ENCODE measurements at regions not wholly inside any gene's neighbourhood (a gene's known extent, or its start where the extent isn't known, plus 50 kb on each side); places are given as distances from the start of the nearest gene placed in this dataset.

DNA sequence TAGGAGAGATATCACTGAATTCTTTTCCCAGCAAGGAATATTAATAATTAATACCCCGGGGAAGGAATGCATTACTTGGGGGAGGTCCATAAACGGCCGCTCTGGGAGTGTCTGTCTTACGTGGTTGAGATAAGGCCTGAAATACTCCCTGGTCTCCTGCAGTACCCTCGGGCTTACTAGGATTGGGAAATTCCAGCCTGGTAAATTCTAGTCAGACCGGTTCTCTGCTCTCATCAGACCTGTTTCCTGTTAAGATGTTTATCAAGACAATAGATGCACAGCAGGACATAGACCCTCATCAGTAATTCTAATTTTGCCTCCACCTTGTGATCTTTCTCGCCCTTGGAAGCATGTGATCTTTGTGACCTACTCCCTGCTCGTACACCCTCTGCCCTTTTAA lies 162.8 kb upstream of the KCND2 start:
- no peak for ATAC-seq
- TF ChIP-seq ISL1 (CRISPR knock-in tag; IDR thresholded peaks at IDR 0.05), result no peak
- TF ChIP-seq PPARA (CRISPR knock-in tag; IDR thresholded peaks at IDR 0.05; ENCODE audit: borderline replicate concordance), result no peak
- no peak for TF ChIP-seq ARNTL (CRISPR knock-in tag; IDR thresholded peaks at IDR 0.05; ENCODE audit: borderline replicate concordance, low read depth)
- no peak for TF ChIP-seq ZNF8 (CRISPR knock-in tag; IDR thresholded peaks at IDR 0.05)
- no peak for TF ChIP-seq ZFP3 (CRISPR knock-in tag; IDR thresholded peaks at IDR 0.05)
- TF ChIP-seq, protein P1, sequence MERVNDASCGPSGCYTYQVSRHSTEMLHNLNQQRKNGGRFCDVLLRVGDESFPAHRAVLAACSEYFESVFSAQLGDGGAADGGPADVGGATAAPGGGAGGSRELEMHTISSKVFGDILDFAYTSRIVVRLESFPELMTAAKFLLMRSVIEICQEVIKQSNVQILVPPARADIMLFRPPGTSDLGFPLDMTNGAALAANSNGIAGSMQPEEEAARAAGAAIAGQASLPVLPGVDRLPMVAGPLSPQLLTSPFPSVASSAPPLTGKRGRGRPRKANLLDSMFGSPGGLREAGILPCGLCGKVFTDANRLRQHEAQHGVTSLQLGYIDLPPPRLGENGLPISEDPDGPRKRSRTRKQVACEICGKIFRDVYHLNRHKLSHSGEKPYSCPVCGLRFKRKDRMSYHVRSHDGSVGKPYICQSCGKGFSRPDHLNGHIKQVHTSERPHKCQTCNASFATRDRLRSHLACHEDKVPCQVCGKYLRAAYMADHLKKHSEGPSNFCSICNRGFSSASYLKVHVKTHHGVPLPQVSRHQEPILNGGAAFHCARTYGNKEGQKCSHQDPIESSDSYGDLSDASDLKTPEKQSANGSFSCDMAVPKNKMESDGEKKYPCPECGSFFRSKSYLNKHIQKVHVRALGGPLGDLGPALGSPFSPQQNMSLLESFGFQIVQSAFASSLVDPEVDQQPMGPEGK (CRISPR knock-in tag; IDR thresholded peaks at IDR 0.05; ENCODE audit: borderline replicate concordance), result no peak
- no peak for TF ChIP-seq SNAI2 (CRISPR knock-in tag; IDR thresholded peaks at IDR 0.05)
- TF ChIP-seq, protein P2, sequence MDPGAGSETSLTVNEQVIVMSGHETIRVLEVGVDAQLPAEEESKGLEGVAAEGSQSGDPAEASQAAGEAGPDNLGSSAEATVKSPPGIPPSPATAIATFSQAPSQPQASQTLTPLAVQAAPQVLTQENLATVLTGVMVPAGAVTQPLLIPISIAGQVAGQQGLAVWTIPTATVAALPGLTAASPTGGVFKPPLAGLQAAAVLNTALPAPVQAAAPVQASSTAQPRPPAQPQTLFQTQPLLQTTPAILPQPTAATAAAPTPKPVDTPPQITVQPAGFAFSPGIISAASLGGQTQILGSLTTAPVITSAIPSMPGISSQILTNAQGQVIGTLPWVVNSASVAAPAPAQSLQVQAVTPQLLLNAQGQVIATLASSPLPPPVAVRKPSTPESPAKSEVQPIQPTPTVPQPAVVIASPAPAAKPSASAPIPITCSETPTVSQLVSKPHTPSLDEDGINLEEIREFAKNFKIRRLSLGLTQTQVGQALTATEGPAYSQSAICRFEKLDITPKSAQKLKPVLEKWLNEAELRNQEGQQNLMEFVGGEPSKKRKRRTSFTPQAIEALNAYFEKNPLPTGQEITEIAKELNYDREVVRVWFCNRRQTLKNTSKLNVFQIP (CRISPR knock-in tag; IDR thresholded peaks at IDR 0.05; ENCODE audit: borderline replicate concordance, low read depth), result no peak
- TF ChIP-seq ZFP30 (CRISPR knock-in tag; IDR thresholded peaks at IDR 0.05), result no peak
- TF ChIP-seq, protein P3, sequence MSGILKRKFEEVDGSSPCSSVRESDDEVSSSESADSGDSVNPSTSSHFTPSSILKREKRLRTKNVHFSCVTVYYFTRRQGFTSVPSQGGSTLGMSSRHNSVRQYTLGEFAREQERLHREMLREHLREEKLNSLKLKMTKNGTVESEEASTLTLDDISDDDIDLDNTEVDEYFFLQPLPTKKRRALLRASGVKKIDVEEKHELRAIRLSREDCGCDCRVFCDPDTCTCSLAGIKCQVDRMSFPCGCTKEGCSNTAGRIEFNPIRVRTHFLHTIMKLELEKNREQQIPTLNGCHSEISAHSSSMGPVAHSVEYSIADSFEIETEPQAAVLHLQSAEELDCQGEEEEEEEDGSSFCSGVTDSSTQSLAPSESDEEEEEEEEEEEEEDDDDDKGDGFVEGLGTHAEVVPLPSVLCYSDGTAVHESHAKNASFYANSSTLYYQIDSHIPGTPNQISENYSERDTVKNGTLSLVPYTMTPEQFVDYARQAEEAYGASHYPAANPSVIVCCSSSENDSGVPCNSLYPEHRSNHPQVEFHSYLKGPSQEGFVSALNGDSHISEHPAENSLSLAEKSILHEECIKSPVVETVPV (CRISPR knock-in tag; IDR thresholded peaks at IDR 0.05), result no peak

DNA sequence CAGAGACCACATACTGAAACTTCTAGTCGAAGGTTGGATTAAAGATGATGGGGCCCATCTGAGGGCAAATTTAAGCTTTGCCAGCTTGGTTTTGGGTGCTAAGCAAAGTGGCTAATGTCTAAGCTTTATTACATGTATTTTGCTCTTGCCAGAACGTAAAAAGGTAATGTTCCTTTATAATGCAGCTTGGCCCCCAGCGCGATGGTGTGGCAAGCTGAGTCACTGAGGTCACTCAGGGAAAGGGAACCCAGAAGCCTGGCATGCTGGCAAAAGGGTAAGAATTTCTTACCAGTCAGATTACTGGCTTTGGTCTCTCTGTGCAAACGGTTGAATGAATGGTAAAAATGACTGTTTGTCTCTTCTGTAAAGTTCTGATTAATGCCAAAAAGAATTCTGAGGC lies 158.3 kb upstream of the KCND2 start:
- no peak for ATAC-seq
- no peak for TF ChIP-seq ZNF565 (CRISPR knock-in tag; conservative IDR thresholded peaks at IDR 0.05; ENCODE audit: low read depth)
- no peak for TF ChIP-seq TOX (CRISPR knock-in tag; IDR thresholded peaks at IDR 0.05; ENCODE audit: borderline replicate concordance)

DNA sequence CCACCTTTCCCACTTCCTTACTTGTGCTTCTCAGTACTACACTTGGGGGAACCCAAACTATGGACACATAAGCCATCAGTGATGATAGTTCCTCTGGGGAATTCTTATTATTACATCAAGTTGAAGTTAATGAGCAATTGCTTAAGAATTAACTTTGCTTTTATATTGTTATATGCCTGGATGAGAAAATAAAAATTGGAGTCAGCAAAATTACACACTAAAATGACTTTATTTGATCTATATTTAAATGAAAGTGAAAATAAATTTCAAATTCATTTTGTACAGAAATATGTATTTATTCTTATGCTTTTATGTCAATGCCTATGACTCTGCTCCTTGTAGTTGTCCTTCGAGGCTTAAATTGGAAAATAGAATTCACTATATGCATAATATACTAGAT lies 149.4 kb upstream of the KCND2 start:
- no peak for ATAC-seq
- TF ChIP-seq ISL1 (CRISPR knock-in tag; IDR thresholded peaks at IDR 0.05), result no peak

DNA sequence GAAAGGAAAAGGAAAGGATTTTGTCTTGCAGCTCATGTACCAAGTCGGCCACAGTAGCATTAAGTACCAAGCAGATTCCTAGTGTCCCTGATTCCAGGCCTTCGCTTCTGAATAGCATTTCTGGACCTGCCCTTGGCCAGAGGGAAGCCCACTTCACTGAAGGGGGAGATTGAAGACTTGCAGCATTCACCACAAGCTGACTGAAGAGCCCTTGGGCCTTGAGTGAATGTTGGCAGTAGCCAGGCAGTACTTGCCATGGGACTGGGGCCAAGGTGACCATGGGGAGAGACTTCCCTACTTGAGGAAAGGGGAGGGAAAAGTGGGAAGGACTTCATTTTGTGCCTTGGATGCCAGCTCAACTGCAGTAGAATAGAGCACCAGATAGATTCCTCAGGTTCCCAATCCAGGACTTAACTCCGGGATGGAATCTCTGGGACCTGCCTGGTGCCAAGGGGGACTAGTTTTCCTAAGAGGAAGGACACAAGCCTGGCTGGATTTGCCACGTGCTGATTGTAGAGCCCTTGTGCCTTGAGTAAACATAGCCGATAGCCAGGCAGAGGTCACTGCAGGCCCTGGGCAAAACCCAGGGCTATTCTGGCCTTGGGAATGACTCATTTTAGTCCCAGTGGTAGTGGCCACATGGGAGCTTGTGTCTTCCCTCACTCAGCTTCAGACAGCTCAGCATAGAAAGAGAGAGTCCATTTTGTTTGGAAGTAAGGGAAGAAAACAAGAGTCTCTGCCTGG lies 141.7 kb upstream of the KCND2 start:
- no peak for ATAC-seq

More for the DNA sequence above, 141.7 kb upstream of the KCND2 start:
- no peak for TF ChIP-seq ESRRG (CRISPR knock-in tag; IDR thresholded peaks at IDR 0.05)
- TF ChIP-seq, protein P2 (CRISPR knock-in tag; IDR thresholded peaks at IDR 0.05; ENCODE audit: borderline replicate concordance, low read depth), result no peak
- no peak for TF ChIP-seq RARB (CRISPR knock-in tag; IDR thresholded peaks at IDR 0.05)
- TF ChIP-seq, protein P3 (CRISPR knock-in tag; IDR thresholded peaks at IDR 0.05), result no peak
- TF ChIP-seq, protein P4, sequence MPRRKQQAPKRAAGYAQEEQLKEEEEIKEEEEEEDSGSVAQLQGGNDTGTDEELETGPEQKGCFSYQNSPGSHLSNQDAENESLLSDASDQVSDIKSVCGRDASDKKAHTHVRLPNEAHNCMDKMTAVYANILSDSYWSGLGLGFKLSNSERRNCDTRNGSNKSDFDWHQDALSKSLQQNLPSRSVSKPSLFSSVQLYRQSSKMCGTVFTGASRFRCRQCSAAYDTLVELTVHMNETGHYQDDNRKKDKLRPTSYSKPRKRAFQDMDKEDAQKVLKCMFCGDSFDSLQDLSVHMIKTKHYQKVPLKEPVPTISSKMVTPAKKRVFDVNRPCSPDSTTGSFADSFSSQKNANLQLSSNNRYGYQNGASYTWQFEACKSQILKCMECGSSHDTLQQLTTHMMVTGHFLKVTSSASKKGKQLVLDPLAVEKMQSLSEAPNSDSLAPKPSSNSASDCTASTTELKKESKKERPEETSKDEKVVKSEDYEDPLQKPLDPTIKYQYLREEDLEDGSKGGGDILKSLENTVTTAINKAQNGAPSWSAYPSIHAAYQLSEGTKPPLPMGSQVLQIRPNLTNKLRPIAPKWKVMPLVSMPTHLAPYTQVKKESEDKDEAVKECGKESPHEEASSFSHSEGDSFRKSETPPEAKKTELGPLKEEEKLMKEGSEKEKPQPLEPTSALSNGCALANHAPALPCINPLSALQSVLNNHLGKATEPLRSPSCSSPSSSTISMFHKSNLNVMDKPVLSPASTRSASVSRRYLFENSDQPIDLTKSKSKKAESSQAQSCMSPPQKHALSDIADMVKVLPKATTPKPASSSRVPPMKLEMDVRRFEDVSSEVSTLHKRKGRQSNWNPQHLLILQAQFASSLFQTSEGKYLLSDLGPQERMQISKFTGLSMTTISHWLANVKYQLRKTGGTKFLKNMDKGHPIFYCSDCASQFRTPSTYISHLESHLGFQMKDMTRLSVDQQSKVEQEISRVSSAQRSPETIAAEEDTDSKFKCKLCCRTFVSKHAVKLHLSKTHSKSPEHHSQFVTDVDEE (CRISPR knock-in tag; IDR thresholded peaks at IDR 0.05), result no peak
- TF ChIP-seq TOX (CRISPR knock-in tag; IDR thresholded peaks at IDR 0.05; ENCODE audit: borderline replicate concordance), result no peak
- no peak for TF ChIP-seq TCF4 (CRISPR knock-in tag; IDR thresholded peaks at IDR 0.05; ENCODE audit: borderline replicate concordance)
- no peak for TF ChIP-seq ZFP30 (CRISPR knock-in tag; IDR thresholded peaks at IDR 0.05)

Data from SK-N-SH treated with all-trans-retinoic acid at 6 μM for 48 hours (cell line).